ENCODE measurements at regions not wholly inside any gene's neighbourhood (a gene's known extent, or its start where the extent isn't known, plus 50 kb on each side); places are given as distances from the start of the nearest gene placed in this dataset.
"Not testable (repeated sequence)": the region's sequence is repeated elsewhere in the genome, so short reads cannot be mapped to it uniquely, and the experiment has no call there.

DNA sequence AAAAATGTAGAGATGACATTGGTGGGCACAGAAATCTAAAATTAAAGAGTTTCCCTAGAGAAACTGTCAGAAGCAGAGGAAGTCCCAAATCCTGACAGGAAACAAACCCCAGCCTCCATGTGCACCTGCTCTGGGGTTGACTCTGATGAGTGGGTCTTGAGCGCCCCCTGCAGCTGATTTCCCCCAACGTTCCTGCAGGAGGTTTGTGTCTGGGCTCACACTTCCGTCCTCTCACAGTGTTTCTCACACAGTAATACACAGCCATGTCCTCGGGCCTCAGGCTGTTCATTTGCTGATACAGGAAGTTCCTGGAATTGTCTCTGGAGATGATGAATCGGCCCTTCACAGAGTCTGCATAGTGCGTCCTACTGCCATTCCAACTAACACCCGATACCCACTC is 670.1 kb downstream of the TMEM121 start:
- not testable (repeated sequence) for DNase-seq

GRCh38 chr14:106197264-106197663 is 670.9 kb downstream of the TMEM121 start:
- DNase-seq: not testable (repeated sequence)

GRCh38 chr14:106199097-106199496 is 672.7 kb downstream of the TMEM121 start:
- no peak for DNase-seq

DNA sequence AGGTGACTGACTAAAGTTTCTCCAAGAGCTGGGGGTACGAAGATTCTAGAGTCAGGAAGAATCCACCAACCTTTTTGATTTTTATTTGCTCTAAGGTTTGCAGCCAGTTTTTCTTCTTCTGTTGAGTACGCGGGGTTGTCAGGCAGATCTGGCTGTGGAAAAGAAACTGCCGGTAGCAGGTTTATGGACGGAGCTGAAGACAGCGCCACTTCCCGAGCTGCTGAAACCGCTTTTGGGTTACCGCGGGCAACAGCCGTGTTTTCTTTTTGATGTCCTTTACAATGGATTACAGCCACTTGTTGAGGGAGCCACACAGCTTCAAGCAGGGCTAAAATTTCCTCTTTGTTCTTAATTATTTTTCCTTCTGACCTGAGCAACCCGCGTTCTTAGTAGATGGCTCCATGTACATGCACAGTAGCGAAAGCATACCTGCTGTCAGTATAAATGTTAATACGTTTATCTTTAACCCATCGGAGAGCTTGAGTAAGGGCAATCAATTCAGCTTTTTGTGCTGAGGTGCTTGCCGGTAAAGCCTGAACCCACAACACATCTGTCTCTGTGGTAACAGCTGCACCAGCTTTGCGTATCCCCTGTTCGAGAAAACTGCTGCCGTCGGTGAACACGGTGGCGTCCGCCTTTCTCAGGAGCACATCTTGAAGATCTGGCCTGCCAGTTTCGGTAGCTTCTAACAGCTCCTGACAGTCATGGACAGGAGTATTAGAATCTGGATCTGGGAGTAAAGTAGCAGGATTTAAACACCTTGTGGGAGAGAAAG is 674.3 kb downstream of the TMEM121 start:
- no peak for DNase-seq

GRCh38 chr14:106201376-106201775 is 675.0 kb downstream of the TMEM121 start:
- DNase-seq: no peak

DNA sequence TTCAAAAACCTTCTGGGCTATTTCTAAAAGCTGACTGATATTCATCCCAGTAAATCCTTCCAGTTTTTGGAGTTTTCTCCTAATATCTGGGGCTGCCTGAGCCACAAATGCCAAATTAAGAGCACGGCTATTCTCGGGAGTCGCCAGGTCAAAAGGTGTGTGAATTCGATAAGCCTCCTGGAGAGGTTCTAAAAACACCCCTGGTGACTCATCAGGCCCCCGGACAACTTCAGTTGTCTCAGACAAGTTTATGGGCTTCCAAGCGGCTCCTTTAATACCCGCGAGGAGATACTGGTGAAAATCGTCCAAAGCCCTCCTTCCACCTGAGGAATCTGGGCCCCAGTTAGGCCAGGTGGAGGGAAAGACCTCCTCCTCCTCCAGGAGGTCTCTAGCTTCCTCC is 677.1 kb downstream of the TMEM121 start:
- no peak for DNase-seq

DNA sequence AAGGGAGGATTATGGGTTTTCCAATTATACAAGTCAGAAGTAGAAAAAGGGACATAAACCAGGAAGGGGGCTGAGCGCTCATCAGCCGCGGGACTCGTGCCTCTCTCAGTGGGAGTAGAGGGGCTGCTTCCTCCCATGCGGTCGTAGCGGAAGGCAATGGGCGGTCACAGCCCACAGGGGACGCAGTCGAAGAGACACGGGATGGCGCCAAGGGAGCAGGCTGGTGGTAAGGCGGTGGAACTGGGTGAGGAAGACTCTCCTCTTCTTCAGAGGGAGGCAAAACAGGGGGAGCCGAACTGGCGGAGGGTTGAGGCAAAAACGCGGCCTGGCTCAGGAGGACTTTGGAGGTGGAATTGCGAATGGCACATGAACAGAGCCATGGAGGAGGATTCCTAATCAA is 677.7 kb downstream of the TMEM121 start:
- DNase-seq: no peak

- no peak for DNase-seq
Observed at GRCh38 chr14:106207316-106207715, 680.9 kb downstream of the TMEM121 start.

DNA sequence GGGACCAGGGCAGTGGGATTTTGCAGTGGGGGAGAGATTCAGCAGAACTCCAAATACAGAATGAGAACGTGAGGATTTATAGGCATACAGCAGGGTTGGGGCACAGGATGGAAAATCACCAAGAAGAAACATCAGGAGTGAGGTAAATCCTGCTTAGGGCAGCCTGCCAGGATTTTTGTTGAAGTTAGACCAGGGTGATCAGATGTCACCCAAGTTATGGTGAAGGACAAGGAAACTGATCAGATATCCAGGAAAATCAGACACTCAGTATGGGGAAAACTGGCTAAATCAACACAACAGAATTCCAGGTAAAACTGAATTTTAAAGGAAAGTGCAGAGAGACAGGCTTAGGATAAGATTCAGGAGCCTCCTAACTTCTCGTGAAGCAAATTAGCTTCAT is 682.4 kb downstream of the TMEM121 start:
- DNase-seq: no peak

DNA sequence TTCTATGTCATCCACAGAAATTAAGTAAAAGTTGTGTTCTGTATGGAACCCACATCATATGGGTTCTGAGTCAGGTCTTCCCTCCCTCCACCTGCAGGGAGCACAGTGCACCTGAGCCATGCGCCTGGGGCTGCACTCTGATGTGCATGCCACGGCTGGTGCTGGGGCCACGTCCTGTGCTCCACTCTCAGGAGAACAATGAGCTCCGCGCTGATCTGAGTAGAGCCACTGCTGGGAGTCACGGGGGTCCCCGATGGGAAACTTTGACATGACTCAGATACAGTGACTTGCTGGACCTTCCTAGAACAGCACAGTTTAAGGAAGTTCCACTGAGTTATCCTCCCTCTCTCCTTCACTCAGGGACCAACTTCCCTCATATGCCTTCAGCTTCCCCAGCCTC is 683.4 kb downstream of the TMEM121 start:
- no peak for DNase-seq

- DNase-seq: no peak
Observed at GRCh38 chr14:106210650-106211049, 684.3 kb downstream of the TMEM121 start.

DNA sequence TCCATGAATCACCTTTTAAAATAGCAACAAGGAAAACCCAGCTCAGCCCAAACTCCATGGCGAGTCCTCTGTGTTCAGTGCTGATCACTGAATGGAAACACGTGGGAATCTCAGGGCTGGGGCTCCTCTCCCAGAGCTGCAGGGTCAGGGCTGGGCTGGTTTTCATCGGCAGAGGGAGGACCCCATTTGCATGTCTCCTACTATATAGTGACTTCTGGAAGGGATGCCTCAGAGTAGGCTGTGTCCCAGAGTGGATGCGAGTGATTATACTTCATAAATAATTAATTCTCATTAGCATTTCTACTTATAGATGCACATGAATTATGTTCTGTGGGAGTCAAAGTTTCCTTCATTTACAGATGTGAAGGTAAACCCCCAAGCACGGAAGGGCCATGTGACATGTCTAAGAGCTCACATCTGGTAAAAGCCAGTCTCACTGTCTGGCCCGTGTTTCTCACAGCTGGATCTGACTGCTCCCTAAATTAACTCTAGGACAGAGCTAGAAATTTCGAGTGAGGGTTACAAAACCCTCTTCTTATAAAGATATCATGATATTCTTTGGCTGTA is 685.0 kb downstream of the TMEM121 start:
- DNase-seq: no peak

DNA sequence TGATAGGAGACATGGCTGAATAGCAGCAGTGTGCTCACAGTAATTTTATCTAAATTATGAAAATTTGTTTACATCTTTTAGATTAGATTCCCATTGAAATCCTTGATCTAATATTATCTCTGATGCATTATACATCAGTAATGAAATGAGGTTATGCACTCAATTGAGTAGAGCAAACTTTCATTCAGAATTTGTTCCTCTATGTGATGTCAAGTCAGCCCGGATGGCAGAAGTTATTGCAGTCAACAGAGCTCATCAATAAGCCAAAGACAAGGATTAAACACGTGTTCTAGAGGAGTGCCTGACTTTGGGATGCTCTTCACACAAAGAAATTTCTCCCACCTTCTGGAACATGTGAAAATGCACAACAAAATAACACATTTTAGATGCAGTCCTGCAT is 688.8 kb downstream of the TMEM121 start:
- no peak for DNase-seq

- no peak for DNase-seq
Observed at GRCh38 chr14:106216679-106217078, 690.3 kb downstream of the TMEM121 start.

DNA sequence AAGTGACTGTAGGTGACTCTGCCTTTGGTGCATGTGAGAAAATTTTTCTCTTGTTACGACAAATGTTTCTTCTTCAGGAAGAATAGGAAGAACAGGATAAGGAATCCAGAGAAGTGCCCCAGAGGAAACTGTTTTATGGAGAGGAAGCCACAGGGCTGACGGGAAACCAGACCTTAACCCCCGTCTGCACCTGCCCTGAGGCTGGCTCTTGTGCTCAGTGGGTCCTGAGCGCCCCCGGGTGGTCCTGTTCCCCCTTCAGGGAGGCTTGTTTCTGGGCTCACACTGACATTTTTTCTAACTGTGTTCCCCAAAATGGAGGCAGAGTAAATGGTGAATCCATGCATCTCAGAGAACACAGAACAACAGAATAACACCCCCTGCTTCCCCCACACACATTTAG is 691.8 kb downstream of the TMEM121 start:
- DNase-seq: no peak

DNA sequence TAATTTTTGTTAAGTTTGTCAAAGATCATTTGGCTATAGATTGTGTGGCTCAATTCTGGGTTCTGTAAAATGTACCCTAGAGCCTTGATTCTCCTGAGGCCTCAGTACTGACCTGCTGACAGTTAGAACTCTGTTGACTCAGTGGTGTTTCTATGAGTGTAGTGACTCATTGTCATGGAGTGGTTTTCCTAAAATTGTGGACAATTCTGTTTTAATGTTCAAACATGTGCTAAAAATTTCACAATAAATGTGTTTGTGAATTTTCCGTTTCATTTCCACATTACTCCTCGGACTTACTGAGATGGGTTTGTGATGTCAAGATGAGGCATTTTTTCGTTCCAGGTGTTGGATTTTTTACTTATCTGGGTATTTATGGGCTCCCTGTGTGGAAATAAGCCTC is 695.9 kb downstream of the TMEM121 start:
- DNase-seq: no peak

- DNase-seq: no peak
Observed at GRCh38 chr14:106222731-106223130, 696.3 kb downstream of the TMEM121 start.

DNA sequence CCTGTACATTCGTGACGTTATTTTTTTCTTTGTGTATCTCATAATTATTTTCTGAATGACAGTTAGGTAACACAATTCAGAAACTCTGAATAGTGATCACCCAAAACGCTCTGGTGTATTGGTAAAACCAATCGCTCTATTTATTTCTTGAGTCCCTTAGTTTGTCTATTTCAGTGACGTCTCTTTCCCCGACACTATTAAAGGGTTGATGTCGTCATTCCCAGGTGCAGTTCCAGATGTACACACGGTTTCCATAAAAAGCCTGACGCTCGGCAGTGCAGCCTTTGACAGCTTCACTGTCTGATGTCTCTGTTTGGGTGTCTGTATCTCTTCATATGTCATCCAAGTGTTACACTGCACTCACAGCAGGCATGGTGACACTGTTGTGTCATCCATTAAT is 701.4 kb downstream of the TMEM121 start:
- DNase-seq: no peak

GRCh38 chr14:106228541-106229158 is 702.3 kb downstream of the TMEM121 start:
- DNase-seq: no peak

GRCh38 chr14:106230071-106230470 is 703.7 kb downstream of the TMEM121 start:
- DNase-seq: no peak

DNA sequence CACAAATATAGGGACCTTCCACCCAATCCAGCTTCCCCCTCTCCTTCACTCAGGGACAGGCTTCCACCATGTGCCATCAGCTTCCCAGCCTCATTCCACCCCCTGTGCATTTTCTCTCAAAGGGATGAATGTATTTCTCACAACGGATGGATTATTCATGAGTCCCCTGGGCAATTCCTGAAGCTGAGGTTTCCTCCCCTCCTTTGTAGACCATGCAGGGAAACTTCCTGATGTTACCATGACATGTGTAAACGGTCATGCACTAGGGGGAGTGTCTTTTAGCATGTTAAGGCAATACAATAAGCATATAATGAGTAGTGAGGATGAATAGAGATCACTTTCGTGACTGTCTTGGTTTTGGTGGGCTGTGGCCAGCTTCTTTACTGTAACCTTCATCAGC is 706.8 kb downstream of the TMEM121 start:
- not testable (repeated sequence) for DNase-seq

GRCh38 chr14:106234525-106235254 is 708.3 kb downstream of the TMEM121 start:
- DNase-seq: not testable (repeated sequence)

DNA sequence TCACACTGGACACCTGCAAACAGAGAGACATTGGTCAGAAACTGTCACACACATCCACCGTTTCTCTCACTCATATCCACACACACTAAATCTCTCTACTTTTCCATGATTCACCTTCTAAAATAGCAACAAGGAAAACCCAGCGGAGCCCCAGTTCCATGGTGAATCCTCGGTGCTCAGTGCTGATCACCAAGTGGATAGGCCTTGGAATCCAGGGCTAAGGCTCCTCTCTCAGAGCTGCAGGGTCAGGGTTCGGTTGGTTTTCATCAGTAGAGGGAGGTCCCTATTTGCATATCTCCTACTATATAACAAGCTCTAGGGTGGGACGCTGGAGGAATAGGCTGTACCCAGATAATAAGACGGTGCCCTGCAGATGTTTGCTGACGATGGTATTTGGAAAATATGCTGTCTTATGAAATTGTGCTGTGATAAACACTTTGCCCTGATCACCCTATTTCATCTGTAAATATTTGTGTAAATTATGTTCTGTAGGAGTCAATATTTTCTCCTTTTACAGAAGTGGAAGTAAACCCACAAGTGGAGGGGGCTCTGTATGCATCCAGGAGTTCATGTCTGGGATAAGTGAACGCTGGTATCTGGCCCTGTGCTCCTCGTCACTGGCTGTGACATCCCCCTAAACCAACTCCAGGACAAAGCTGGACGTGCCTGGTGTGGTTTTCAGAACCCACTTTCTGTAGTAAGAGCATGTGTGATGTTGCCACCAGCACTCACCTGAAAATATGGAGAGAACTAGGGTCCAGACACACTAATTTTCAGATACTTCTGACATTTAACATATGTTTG is 709.2 kb downstream of the TMEM121 start:
- no peak for DNase-seq
